DND-41 (cell line): ENCODE measurements at regions not wholly inside any gene's neighbourhood (a gene's known extent, or its start where the extent isn't known, plus 50 kb on each side); places are given as distances from the start of the nearest gene placed in this dataset.

Source experiments
- CTCF ChIP-seq: IDR thresholded peaks from 2 replicates; pipeline ENCODE4 v1.5.1; 2012; ENCODE audit warnings: borderline replicate concordance, low read length, moderate library complexity, mild to moderate bottlenecking; ENCODE audit not compliant: poor library complexity, severe bottlenecking; ENCODE audit errors: extremely low read depth
- EZH2 ChIP-seq: IDR thresholded peaks from 3 replicates; pipeline ENCODE4 v1.6.1; 2012; ENCODE audit warnings: borderline replicate concordance, low read depth, mild to moderate bottlenecking, moderate library complexity, low read length, inconsistent platforms; ENCODE audit not compliant: severe bottlenecking

- no peak for TF ChIP-seq CTCF
- no peak for TF ChIP-seq EZH2
These were observed 301.1 kb upstream of the CDH11 start for GRCh38 chr16:65422934-65423333.
